Suprapubic skin (tissue), 3 donors: ENCODE measurements at regions not wholly inside any gene's neighbourhood (a gene's known extent, or its start where the extent isn't known, plus 50 kb on each side); places are given as distances from the start of the nearest gene placed in this dataset.

Experiments
- POLR2AphosphoS5 ChIP-seq, 3 donors: sonication (generic); formaldehyde crosslinking; IDR thresholded peaks; one replicate each; pipeline ENCODE4 v1.6.1; 2017; ENCODE audit warnings: antibody characterized with exemption in 3 of 3
- TF ChIP-seq, protein P1 (sequence below), 2 donors: fragments of 200-600 bp in 1 of 2; fragments of 450-650 bp in 1 of 2; sonication (generic) in 1 of 2; IDR thresholded peaks; one replicate each; pipeline ENCODE4 v1.5.1; 2016 to 2019; ENCODE audit warnings: antibody characterized with exemption in 2 of 2, mild to moderate bottlenecking in 1 of 2, moderate library complexity in 1 of 2

DNA sequence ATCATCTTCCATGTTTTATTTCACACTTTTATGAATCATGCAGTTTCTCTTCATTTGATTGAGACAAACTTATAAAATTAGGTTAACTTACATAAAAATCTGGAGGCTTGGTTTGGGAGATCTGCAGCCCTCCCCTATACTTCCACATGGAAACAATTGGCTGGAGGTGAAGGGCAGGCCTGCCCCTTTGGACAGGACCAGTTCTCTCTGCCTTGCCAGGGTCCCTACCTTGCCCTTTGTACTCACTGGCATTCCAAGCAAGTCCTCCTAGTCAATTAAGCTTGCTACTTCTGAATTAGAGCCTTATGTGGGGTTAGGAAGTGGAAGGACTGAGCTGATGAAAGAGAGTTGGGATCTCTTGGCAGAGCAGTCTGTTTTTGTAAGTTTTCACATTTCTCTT lies 257.3 kb downstream of the GAS1 start:
- TF ChIP-seq, protein P1, sequence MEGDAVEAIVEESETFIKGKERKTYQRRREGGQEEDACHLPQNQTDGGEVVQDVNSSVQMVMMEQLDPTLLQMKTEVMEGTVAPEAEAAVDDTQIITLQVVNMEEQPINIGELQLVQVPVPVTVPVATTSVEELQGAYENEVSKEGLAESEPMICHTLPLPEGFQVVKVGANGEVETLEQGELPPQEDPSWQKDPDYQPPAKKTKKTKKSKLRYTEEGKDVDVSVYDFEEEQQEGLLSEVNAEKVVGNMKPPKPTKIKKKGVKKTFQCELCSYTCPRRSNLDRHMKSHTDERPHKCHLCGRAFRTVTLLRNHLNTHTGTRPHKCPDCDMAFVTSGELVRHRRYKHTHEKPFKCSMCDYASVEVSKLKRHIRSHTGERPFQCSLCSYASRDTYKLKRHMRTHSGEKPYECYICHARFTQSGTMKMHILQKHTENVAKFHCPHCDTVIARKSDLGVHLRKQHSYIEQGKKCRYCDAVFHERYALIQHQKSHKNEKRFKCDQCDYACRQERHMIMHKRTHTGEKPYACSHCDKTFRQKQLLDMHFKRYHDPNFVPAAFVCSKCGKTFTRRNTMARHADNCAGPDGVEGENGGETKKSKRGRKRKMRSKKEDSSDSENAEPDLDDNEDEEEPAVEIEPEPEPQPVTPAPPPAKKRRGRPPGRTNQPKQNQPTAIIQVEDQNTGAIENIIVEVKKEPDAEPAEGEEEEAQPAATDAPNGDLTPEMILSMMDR (IDR thresholded peaks at IDR 0.05) = no peak
- no peak for TF ChIP-seq POLR2AphosphoS5 (IDR thresholded peaks at IDR 0.05)
